HuH-7 (cell line): ENCODE measurements at regions not wholly inside any gene's neighbourhood (a gene's known extent, or its start where the extent isn't known, plus 50 kb on each side); places are given as distances from the start of the nearest gene placed in this dataset.
"Not testable (repeated sequence)": the region's sequence is repeated elsewhere in the genome, so short reads cannot be mapped to it uniquely, and the experiment has no call there.

ENCODE experiments used
- DNase-seq: peaks from one replicate; pipeline ENCODE4 v3.0.0; 2011; ENCODE audit warnings: low spot score

DNA sequence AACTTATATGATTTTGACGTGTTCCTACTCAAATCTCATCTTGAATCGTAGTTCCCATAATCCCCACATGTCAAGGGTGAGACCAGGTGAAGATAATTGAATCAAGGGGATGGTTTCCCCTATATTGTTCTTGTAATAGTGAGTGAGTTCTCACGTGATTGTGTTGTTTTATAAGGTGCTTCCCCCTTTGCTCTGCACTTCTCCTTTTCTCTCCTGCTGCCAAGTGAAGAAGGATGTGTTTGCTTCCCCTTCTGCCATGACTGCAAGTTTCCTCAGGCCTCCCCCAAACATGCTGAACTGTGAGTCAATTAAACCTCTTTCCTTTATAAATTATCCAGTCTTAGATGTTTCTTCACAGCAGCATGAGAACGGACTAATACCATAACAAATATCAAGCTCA, 83.2 kb downstream of the MANEA start:
- no peak for DNase-seq

GRCh38 chr6:95670011-95670463, 92.7 kb downstream of the MANEA start:
- no peak for DNase-seq

DNA sequence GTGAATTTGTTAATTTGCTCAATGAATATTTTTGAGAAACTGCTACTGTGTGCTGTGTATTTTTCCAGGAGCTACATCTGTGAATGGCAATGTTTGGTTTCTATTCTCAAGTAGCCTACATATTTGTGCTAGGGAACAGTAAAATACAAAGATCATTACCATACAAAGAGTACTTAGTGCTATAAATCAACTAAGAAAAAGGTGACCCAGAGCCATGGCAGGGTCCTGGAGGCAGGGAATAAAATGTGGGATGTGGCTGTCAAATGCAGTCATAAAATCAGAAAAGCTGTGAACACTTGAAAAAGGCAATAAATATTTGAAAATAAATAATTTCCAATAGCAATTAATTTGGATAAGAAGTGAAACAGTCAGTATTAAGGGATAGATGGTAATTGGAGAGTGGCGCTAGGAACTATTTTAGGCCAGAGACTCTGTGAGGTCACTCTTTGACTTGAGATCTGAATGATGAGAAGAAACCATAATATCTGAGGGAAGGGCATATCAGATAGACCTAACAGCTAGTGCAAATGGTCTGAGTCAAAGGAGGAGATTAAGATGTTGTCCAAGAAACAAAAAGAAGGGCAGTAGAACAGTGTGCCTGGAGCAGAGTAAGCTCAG, 98.8 kb downstream of the MANEA start:
- no peak for DNase-seq

DNA sequence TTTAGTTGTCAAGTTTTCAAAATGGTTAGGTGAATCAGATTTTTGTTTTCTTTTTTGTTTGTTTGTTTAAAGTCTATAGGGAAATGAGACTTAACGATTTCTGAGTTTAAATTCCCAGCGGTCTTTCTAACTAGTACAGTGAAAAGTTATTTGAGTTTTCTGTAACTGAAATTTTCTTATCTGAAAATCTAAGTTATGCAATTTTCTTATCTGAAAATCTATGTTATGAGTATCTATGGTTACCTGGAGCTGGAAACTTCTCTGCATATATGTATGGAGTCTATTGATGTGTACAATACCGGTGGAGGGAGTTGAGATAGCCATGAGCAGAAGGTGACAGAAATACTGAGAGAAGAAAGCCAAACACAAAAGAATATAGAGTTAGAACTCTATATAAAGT, 102.6 kb downstream of the MANEA start:
- no peak for DNase-seq

- no peak for DNase-seq
Measured at GRCh38 chr6:95681736-95682135, 104.4 kb downstream of the MANEA start.

DNA sequence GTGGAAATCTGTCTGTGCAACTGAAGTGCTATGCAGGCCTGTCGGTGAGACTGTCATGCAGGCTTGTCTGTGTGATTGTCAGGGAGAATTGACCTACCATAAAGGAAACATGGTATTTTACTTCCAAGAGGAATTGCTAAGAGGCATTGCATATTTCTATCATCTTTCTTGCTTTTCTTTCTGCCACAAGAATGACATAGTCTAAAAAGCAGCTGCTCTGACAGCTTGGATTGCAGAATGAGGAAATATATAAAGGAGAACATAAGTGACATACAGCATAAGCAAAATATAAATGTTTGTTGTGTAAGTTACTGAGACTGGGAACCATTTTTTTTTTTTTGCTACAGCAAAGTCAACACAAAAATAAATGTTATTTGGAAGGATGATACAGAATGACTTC, 105.1 kb downstream of the MANEA start:
- DNase-seq = no peak

DNA sequence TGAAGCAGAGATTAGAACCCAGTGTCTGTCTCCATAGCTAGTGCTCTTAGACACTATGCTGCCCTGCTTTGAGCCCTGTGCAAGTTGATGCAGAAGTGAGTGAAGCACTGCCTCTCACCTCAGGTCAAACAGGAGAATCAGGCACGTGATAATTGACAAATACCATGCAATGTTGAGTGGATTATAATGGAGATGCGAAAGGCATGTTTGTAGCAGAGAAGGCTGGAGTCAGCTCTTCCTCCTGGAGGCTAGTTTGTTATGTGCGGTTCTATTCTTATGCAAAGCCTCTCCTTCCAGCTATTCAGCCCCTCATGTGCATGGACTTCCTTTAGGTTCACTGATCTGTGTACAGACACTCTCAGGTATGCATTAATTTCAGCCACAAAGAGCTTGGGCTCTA, 108.5 kb downstream of the MANEA start:
- DNase-seq = no peak

- no peak for DNase-seq
Measured at GRCh38 chr6:95686272-95686671, 108.9 kb downstream of the MANEA start.

GRCh38 chr6:95686895-95687294, 109.6 kb downstream of the MANEA start:
- no peak for DNase-seq

DNA sequence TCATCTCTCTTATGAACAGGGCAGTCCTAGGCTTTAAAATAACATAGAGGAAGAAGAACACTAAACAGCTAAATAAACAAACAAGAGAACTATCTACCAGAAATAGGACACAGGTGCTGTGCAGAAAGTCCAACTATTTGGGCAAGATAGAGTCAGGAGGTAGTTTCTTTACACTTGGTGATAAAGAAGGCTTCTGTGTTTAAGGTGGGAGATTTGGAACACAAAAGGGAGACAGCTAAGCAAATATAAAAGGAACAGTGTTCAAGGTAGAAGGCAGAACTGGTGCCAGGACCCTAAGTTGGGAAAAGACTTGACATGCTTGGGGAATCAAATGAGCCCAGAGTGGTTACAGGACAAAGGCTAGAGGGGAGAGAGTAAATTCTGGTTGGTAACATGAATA, 110.5 kb downstream of the MANEA start:
- DNase-seq = no peak

- no peak for DNase-seq
Measured at GRCh38 chr6:95690328-95690727, 113.0 kb downstream of the MANEA start.

GRCh38 chr6:95693108-95693507, 115.8 kb downstream of the MANEA start:
- DNase-seq = no peak

GRCh38 chr6:95698271-95698670, 120.9 kb downstream of the MANEA start:
- no peak for DNase-seq

DNA sequence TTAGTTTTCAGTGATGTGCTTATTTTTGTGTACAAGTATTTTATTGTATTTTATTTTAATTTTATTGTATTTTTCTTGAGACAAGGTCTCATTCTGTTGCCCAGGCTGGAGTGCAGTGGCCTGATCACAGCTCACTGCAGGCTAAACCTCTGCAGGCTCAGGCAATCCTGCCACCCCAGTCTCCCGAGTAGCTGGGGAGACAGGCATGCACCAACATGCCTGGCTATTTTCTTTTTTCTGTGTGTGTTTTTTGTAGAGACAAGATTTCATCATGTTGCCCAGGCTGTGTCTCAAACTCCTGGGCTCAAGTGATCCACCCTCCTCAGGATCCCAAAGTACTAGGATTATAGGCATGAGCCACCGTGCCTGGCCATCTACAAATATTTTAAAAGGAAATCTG, 146.3 kb downstream of the MANEA start:
- no peak for DNase-seq

- DNase-seq = no peak
Measured at GRCh38 chr6:95725344-95725743, 148.0 kb downstream of the MANEA start.

DNA sequence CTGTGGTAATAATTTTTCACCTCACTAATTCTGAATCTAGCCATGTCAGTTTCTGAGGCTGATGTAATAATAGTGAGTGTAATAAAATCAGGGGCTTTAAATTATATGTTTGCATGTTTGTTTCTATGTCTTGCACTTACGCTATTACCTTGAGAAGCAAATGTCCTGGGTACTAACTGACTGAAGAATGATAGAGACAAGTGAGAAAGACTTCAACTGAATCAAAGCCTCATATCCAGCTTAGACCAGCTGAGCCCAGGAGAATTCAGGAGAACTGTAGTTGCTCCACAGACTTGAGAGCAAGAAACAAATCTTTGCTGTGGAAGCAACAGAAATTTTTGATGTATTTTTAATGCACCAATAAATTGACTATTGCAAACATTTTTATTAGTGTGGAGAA, 162.8 kb downstream of the MANEA start:
- DNase-seq = no peak

- no peak for DNase-seq
Measured at GRCh38 chr6:95741045-95741444, 163.7 kb downstream of the MANEA start.

DNA sequence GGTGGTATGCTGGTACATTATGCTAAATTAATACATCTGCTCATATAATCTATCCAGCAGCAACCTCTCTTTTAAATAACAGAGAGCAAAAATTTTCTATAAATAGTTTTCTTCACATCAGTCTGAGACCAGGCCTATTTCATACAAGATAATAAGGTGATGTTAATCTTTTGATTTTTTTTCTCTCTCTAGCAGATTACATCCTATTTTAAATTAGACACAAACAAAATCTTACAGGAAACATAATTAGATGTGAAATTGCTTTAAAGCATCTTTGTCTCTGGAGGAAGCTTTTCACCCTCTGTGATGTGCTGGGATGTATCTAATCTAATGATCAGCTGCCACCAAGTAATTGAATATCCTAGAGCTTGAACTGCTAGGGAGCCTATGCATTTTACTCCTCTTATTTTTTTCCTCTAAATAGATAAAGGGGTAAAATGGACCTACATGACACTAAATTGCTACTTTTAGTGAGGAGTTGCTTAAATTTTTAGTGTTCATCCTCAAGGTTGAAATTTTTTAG, 165.5 kb downstream of the MANEA start:
- no peak for DNase-seq

GRCh38 chr6:95743591-95743990, 166.3 kb downstream of the MANEA start:
- no peak for DNase-seq

DNA sequence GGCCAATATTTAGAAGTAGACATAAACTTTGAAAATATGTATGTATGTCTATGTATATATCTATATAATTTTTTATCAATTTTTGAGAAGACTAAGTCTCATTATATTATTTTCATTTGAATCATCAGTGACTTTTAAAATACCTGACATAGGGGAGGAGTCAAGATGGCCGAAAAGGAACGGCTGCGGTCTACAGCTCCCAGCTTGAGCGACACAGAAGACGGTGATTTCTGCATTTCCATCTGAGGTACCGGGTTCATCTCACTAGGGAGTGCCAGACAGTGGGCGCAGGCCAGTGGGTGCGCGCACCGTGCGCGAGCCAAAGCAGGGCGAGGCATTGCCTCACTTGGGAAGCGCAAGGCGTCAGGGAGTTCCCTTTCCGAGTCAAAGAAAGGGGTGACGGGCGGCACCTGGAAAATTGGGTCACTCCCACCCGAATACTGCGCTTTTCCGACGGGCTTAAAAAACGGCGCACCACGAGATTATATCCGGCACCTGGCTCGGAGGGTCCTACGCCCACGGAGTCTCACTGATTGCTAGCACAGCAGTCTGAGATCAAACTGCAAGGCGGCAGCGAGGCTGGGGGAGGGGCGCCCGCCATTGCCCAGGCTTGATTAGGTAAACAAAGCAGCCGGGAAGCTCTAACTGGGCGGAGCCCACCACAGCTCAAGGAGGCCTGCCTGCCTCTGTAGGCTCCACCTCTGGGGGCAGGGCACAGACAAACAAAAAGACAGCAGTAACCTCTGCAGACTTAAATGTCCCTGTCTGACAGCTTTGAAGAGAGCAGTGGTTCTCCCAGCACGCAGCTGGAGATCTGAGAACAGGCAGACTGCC, 181.1 kb downstream of the MANEA start:
- DNase-seq = not testable (repeated sequence)

DNA sequence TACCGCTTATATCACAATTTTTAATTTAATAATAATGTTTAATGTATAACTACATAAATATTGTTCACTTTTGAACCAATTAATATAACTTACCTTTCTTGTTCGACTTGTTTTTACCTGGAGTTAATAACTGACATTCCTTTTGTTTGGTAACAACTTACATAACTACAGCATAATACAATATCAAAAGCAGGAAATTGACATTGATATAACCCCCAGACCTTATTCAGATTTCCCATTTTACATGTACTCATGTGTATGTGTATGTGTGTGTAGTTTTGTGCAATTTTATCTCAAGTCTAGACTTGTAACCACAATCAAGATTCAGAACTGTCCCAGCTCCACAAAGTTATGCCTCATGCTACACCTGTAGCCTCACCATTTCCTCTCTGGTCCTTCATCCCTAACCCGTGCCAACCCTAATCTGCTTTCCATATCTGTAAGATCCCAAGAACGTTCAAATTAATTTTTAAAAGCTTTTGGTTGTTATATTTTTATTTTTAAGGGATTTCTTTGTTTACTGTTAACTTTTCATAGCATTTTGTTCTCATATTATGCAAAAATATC, 190.6 kb downstream of the MANEA start:
- no peak for DNase-seq

DNA sequence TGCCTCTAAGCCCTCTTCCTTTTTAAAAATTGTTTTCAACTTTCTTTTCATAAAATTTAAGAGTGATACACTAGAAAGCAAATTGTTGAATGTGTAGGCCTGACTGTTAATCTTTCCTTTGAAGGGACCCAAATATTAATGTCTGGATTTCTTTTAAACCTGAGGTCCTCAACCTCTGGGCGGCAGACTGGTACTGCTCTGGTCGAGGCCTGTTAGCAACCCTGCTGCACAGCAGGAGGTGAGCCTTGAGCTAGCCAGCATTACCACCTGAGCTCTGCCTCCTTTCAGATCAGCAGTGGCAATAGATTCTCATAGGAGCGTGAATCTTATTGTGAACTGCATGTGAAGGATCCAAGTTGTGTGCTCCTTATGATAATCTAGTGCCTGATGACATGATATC, 191.2 kb downstream of the MANEA start:
- DNase-seq = no peak

GRCh38 chr6:95777338-95777737, 200.0 kb downstream of the MANEA start:
- no peak for DNase-seq
